ENCODE measurements at regions not wholly inside any gene's neighbourhood (a gene's known extent, or its start where the extent isn't known, plus 50 kb on each side); places are given as distances from the start of the nearest gene placed in this dataset.

DNA sequence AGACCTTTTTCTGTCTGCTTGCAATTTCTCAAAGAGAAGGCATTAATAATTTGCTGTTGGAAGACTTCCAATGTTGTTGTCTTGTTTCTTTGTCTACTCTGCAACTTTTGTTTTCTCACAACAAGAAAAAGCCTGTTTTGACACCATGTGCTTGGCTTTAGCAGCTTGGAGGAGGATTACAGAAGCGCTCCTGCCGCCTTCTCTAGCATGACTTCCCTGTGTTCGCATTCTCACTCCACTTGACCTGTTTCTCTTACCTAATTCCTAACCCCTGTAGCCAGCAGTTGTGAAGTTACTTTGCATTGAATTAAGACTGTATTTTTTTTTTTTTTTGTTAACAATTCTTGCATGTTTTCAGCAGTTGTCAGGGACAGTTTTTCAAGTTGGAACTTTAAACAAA is 235.3 kb upstream of the GOLIM4 start:
- no peak overlapping the region; the same call in 1 of the 2 replicates for H3K18ac ChIP-seq (ENCODE audit: low read depth, low read length)
- no peaks in the 10 kb centered on the region for H4K20me1 ChIP-seq (ENCODE audit: insufficient read depth, low read length)
- no peak overlapping the region; the same call in 1 of the 2 replicates for H2BK120ac ChIP-seq (ENCODE audit: low read depth, low read length)
- H4K91ac ChIP-seq (ENCODE audit: insufficient read depth, low read depth, low read length) = no peak overlapping the region
- H2AFZ ChIP-seq (replicated peaks; ENCODE audit: low read length, poor library complexity) = no peak overlapping the region
- H3K14ac ChIP-seq (replicated peaks; ENCODE audit: low read depth, low read length) = no peak overlapping the region
- no peak overlapping the region for H3K23ac ChIP-seq (ENCODE audit: low read depth, low read length)
- no peaks in the 10 kb centered on the region for H3K27me3 ChIP-seq (ENCODE audit: control insufficient read depth, insufficient read depth, low read length)
- H3K79me1 ChIP-seq (ENCODE audit: low read depth in 1 of 2, low read length in 2 of 2) = no peaks in the 10 kb centered on the region
- no peak overlapping the region for H4K8ac ChIP-seq (ENCODE audit: low read depth in 2 of 2, low read length in 2 of 2)
- no peak overlapping the region for H3K9ac ChIP-seq (ENCODE audit: low read depth, low read length)
- DNase-seq (no peak), ATAC-seq (ENCODE audit: low read depth) (no peak)
- H2AK9ac ChIP-seq (replicated peaks; ENCODE audit: low read depth, low read length, poor library complexity) = no peak overlapping the region
- no peaks in the 10 kb centered on the region for H3K9me1 ChIP-seq (ENCODE audit: insufficient read depth, low read length)
- no TSS peak for BruUV-seq (replicated peaks)
- H2BK5ac ChIP-seq (ENCODE audit: low read depth, low read length, poor library complexity, severe bottlenecking) = no peak overlapping the region
- no peak overlapping the region for H3K27ac ChIP-seq (ENCODE audit: insufficient read depth, low read length)
- H2AK5ac ChIP-seq (ENCODE audit: low read depth, low read length) = no peak overlapping the region
- H3K4me3 ChIP-seq (ENCODE audit: insufficient read depth, low read depth, low read length) = no peak overlapping the region
- H3K4me1 ChIP-seq (ENCODE audit: control insufficient read depth, insufficient read depth, low read length) = no peaks in the 10 kb centered on the region; the same call in 1 of the 2 replicates
- no peak overlapping the region for H2BK15ac ChIP-seq (ENCODE audit: low read depth, low read length)
- in situ Hi-C loops (cut with MboI; ENCODE audit: low sequenced_read_pairs) (no loop called here), dilution Hi-C loops (cut with HindIII; ENCODE audit: low sequenced_read_pairs, unreplicated experiment) (no loop called here), intact Hi-C loops (cut with micrococcal nuclease) (no loop called here)
- POLR2A ChIA-PET (ENCODE audit: unreplicated experiment) = no interaction called here
- no peak overlapping the region for H2BK20ac ChIP-seq (ENCODE audit: low read depth, low read length)
- H3K56ac ChIP-seq (ENCODE audit: extremely low read depth, insufficient read depth, low read length) = no peak overlapping the region
- no peak overlapping the region for H3K4me2 ChIP-seq (ENCODE audit: low read depth, low read length)
- no peak for TF ChIP-seq MAFK (IDR thresholded peaks at IDR 0.05; ENCODE audit: low read depth, low read length)
- TF ChIP-seq, protein P1, sequence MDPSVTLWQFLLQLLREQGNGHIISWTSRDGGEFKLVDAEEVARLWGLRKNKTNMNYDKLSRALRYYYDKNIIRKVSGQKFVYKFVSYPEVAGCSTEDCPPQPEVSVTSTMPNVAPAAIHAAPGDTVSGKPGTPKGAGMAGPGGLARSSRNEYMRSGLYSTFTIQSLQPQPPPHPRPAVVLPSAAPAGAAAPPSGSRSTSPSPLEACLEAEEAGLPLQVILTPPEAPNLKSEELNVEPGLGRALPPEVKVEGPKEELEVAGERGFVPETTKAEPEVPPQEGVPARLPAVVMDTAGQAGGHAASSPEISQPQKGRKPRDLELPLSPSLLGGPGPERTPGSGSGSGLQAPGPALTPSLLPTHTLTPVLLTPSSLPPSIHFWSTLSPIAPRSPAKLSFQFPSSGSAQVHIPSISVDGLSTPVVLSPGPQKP (IDR thresholded peaks at IDR 0.05; ENCODE audit: borderline replicate concordance, low read depth, low read length) = no peak
- TF ChIP-seq CHD1 (IDR thresholded peaks at IDR 0.05; ENCODE audit: low read depth, low read length) = no peak
- TF ChIP-seq CEBPB (IDR thresholded peaks at IDR 0.05; ENCODE audit: low read depth, low read length) = no peak
- TF ChIP-seq RCOR1 (IDR thresholded peaks at IDR 0.05; ENCODE audit: insufficient replicate concordance, low read length) = no peak
- no peak for TF ChIP-seq MXI1 (IDR thresholded peaks at IDR 0.05; ENCODE audit: borderline replicate concordance, low read depth, low read length)
- TF ChIP-seq SMC3 (IDR thresholded peaks at IDR 0.05; ENCODE audit: low read depth, low read length) = no peak
- TF ChIP-seq, protein P2, sequence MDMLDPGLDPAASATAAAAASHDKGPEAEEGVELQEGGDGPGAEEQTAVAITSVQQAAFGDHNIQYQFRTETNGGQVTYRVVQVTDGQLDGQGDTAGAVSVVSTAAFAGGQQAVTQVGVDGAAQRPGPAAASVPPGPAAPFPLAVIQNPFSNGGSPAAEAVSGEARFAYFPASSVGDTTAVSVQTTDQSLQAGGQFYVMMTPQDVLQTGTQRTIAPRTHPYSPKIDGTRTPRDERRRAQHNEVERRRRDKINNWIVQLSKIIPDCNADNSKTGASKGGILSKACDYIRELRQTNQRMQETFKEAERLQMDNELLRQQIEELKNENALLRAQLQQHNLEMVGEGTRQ (IDR thresholded peaks at IDR 0.05; ENCODE audit: low read depth, low read length) = no peak
- TF ChIP-seq MAZ (IDR thresholded peaks at IDR 0.05; ENCODE audit: borderline replicate concordance, low read depth, low read length) = no peak
- TF ChIP-seq RFX5 (IDR thresholded peaks at IDR 0.05; ENCODE audit: low read depth, low read length) = no peak
- TF ChIP-seq, protein P3, sequence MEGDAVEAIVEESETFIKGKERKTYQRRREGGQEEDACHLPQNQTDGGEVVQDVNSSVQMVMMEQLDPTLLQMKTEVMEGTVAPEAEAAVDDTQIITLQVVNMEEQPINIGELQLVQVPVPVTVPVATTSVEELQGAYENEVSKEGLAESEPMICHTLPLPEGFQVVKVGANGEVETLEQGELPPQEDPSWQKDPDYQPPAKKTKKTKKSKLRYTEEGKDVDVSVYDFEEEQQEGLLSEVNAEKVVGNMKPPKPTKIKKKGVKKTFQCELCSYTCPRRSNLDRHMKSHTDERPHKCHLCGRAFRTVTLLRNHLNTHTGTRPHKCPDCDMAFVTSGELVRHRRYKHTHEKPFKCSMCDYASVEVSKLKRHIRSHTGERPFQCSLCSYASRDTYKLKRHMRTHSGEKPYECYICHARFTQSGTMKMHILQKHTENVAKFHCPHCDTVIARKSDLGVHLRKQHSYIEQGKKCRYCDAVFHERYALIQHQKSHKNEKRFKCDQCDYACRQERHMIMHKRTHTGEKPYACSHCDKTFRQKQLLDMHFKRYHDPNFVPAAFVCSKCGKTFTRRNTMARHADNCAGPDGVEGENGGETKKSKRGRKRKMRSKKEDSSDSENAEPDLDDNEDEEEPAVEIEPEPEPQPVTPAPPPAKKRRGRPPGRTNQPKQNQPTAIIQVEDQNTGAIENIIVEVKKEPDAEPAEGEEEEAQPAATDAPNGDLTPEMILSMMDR (conservative IDR thresholded peaks at IDR 0.05; ENCODE audit: low read depth, low read length) = no peak
- TF ChIP-seq NFE2L2 (IDR thresholded peaks at IDR 0.05; ENCODE audit: low read depth, low read length) = no peak
- TF ChIP-seq POLR2A (IDR thresholded peaks at IDR 0.05; ENCODE audit: low read depth, low read length) = no peak
- TF ChIP-seq RAD21 (IDR thresholded peaks at IDR 0.05; ENCODE audit: low read length) = no peak
- CTCF ChIA-PET = no interaction called here
- WGBS, 2 experiments (ENCODE audit: extremely low coverage in 2 of 2, insufficient read length in 1 of 2) = no CpG with 5 or more reads among the region's 3 CpGs
- no peaks in the 10 kb centered on the region for H3K9me3 ChIP-seq (ENCODE audit: control insufficient read depth, insufficient read depth, low read length)
- H4K5ac ChIP-seq (ENCODE audit: low read depth, low read length) = no peak overlapping the region
- H3K4ac ChIP-seq (ENCODE audit: low read depth, low read length) = no peak overlapping the region
- no peaks in the 10 kb centered on the region for H3K36me3 ChIP-seq (ENCODE audit: control insufficient read depth, insufficient read depth, low read length)
